B cell (primary cell): ENCODE measurements at regions not wholly inside any gene's neighbourhood (a gene's known extent, or its start where the extent isn't known, plus 50 kb on each side); places are given as distances from the start of the nearest gene placed in this dataset.

Source experiments
- ATAC-seq: fragments of 200-7000 bp; cut with Tn5 transposase; one replicate; pipeline ENCODE4 v1.10.0; 2021; ENCODE audit warnings: low read depth, mild to moderate bottlenecking, moderate number of reproducible peaks, moderate library complexity
- CTCF ChIA-PET: fragments of 350-600 bp; sonication (Branson Sonifier 250); formaldehyde crosslinking; loops from one replicate; lab custom pipeline; 2021; ENCODE audit warnings: antibody characterized with exemption, inconsistent platforms; lab: Charles Lee
- POLR2A ChIA-PET: fragments of 350-600 bp; sonication (Branson Sonifier 250); formaldehyde crosslinking; loops from one replicate; lab custom pipeline; 2021; ENCODE audit warnings: antibody characterized with exemption; lab: Charles Lee
- DNase-seq: peaks from one replicate; pipeline ENCODE4 v3.0.0; 2013
- H2AFZ ChIP-seq: 2 replicates; pipeline ENCODE4 v1.6.1; 2012; ENCODE audit warnings: mild to moderate bottlenecking, low read depth, low read length; ENCODE audit not compliant: insufficient read depth, poor library complexity, severe bottlenecking
- H3K27ac ChIP-seq, 2 donors: 1 replicate in 1 of 2; 2 replicates in 1 of 2; pipeline ENCODE4 v1.5.1; 2012 to 2013; ENCODE audit warnings: low read length in 2 of 2, mild to moderate bottlenecking in 2 of 2, moderate library complexity in 1 of 2
- H3K27me3 ChIP-seq, 4 experiments: fragments of 200-600 bp in 1 of 4; sonication (generic) in 1 of 4; replicated peaks in 1 of 4; 1 replicate in 2 of 4; 2 replicates in 2 of 4; pipeline versions ENCODE4 v1.6.1 to v1.7.0; 2013 to 2016; ENCODE audit warnings: low read length in 3 of 4, mild to moderate bottlenecking in 2 of 4, mixed read lengths in 1 of 4, moderate library complexity in 1 of 4; ENCODE audit not compliant: insufficient read depth in 4 of 4, control insufficient read depth in 3 of 4; ENCODE audit errors: control extremely low read depth in 1 of 4
- H3K36me3 ChIP-seq, 2 experiments: replicated peaks in 1 of 2; 1 replicate in 1 of 2; 2 replicates in 1 of 2; pipeline versions ENCODE4 v1.6.1 to v1.7.1; 2013; ENCODE audit warnings: low read length in 1 of 2; ENCODE audit not compliant: insufficient read depth in 2 of 2, control insufficient read depth in 1 of 2; ENCODE audit errors: control extremely low read depth in 1 of 2, extremely low read depth in 1 of 2
- H3K4me1 ChIP-seq, 2 donors: fragments of 200-600 bp in 1 of 2; sonication (generic) in 1 of 2; 1 replicate in 1 of 2; 2 replicates in 1 of 2; pipeline versions ENCODE4 v1.5.1 to v1.6.1; 2013 to 2017; ENCODE audit warnings: low read length in 2 of 2; ENCODE audit not compliant: control insufficient read depth in 2 of 2, insufficient read depth in 2 of 2
- H3K4me2 ChIP-seq: replicated peaks from 2 replicates; pipeline ENCODE3; 2012; ENCODE audit warnings: mild to moderate bottlenecking, low read depth, low read length; ENCODE audit not compliant: poor library complexity, severe bottlenecking
- H3K4me3 ChIP-seq, 5 experiments: fragments of 200-600 bp in 1 of 5; sonication (generic) in 1 of 5; 1 replicate in 3 of 5; 2 replicates in 2 of 5; pipeline versions ENCODE4 v1.5.1 to v1.7.0; 2011 to 2016; ENCODE audit warnings: low read length in 4 of 5, mild to moderate bottlenecking in 4 of 5, low read depth in 2 of 5, control low read depth in 1 of 5, moderate library complexity in 1 of 5; ENCODE audit not compliant: insufficient read depth in 1 of 5; ENCODE audit errors: control extremely low read depth in 1 of 5, extremely low read depth in 1 of 5
- H3K79me2 ChIP-seq: fragments of 200-600 bp; sonication (generic); one replicate; pipeline ENCODE4 v1.6.0; 2016; ENCODE audit warnings: low read length; ENCODE audit not compliant: control insufficient read depth, insufficient read depth
- H3K9ac ChIP-seq: fragments of 200-600 bp; sonication (generic); 2 replicates; pipeline ENCODE4 v1.6.1; 2017; ENCODE audit warnings: mild to moderate bottlenecking, low read length, moderate library complexity
- H3K9me3 ChIP-seq, 3 donors: one replicate each; pipeline versions ENCODE4 v1.6.1 to v1.7.1; 2013; ENCODE audit warnings: low read length in 2 of 3; ENCODE audit not compliant: control insufficient read depth in 2 of 3, insufficient read depth in 1 of 3; ENCODE audit errors: control extremely low read depth in 1 of 3
- H4K20me1 ChIP-seq: 2 replicates; pipeline ENCODE4 v1.6.0; 2012; ENCODE audit warnings: mild to moderate bottlenecking, low read length; ENCODE audit not compliant: insufficient read depth, control insufficient read depth, poor library complexity, severe bottlenecking
- H3K27ac Mint-ChIP-seq: one replicate; pipeline ENCODE4 v1.8.0; 2021; ENCODE audit warnings: mixed read lengths
- H3K27me3 Mint-ChIP-seq: one replicate; pipeline ENCODE4 v1.8.0; 2021; ENCODE audit warnings: mixed read lengths
- H3K4me1 Mint-ChIP-seq: one replicate; pipeline ENCODE4 v1.8.0; 2021; ENCODE audit warnings: mixed read lengths
- H3K4me3 Mint-ChIP-seq: one replicate; pipeline ENCODE4 v1.8.0; 2021; ENCODE audit warnings: mixed read lengths
- H3K9me3 Mint-ChIP-seq: one replicate; pipeline ENCODE4 v1.8.0; 2022; ENCODE audit warnings: mixed read lengths; ENCODE audit not compliant: insufficient read depth
- CTCF ChIP-seq: fragments of 200-600 bp; IDR thresholded peaks from one replicate; pipeline ENCODE4 v1.8.0; 2022; ENCODE audit warnings: antibody characterized with exemption, mild to moderate bottlenecking
- EZH2 ChIP-seq: IDR thresholded peaks from 2 replicates; pipeline ENCODE4 v1.6.1; 2012; ENCODE audit warnings: borderline replicate concordance, low read depth, mild to moderate bottlenecking, moderate library complexity, low read length; ENCODE audit not compliant: insufficient read depth, poor library complexity, severe bottlenecking
- WGBS: methylation state at CpG from one replicate; pipeline ENCODE4 v1.1.5; 2013; ENCODE audit warnings: missing lambda C conversion rate; ENCODE audit not compliant: insufficient coverage; 5-methylcytosine and 5-hydroxymethylcytosine counted together
- intact Hi-C: fragments of 100-400 bp; cut with micrococcal nuclease; formaldehyde crosslinking; loops from one replicate; pipeline ENCODE4 v1.10.0; 2022

GRCh38 chr10:9900751-9901150 is 1116.9 kb upstream of the CELF2 start:
- H3K36me3 ChIP-seq: no peaks in the 10 kb centered on the region
- Mint-ChIP-seq H3K4me3 (no peak overlapping the region), H3K9me3 (no peaks in the 10 kb centered on the region), H3K27ac (no peak overlapping the region), H3K4me1 (no peaks in the 10 kb centered on the region), H3K27me3 (no peaks in the 10 kb centered on the region)
- ATAC-seq: no peak
- POLR2A ChIA-PET: no interaction called here
- H3K27ac ChIP-seq: no peak overlapping the region
- CTCF ChIA-PET: no interaction called here
- no peaks in the 10 kb centered on the region for H4K20me1 ChIP-seq
- no peak overlapping the region for H3K4me3 ChIP-seq
- H3K9me3 ChIP-seq: no peaks in the 10 kb centered on the region
- no peak overlapping the region for H2AFZ ChIP-seq
- intact Hi-C loops: no loop called here
- DNase-seq: no peak
- TF ChIP-seq EZH2 (no peak), CTCF (no peak)
- no peaks in the 10 kb centered on the region for H3K4me1 ChIP-seq
- H3K79me2 ChIP-seq: no peaks in the 10 kb centered on the region
- H3K4me2 ChIP-seq: no peak overlapping the region
- no peak overlapping the region for H3K9ac ChIP-seq
- H3K27me3 ChIP-seq: no peaks in the 10 kb centered on the region

- ATAC-seq (no peak), DNase-seq (no peak)
- Histone ChIP-seq H4K20me1 (no peaks in the 10 kb centered on the region), H3K9me3 (no peaks in the 10 kb centered on the region), H3K4me2 (no peak overlapping the region), H3K36me3 (no peaks in the 10 kb centered on the region), H3K79me2 (no peaks in the 10 kb centered on the region), H3K27ac (no peak overlapping the region), H2AFZ (no peak overlapping the region), H3K4me3 (no peak overlapping the region), H3K4me1 (no peaks in the 10 kb centered on the region), H3K27me3 (no peaks in the 10 kb centered on the region), H3K9ac (no peak overlapping the region)
- H3K9me3 Mint-ChIP-seq: no peaks in the 10 kb centered on the region
- no peaks in the 10 kb centered on the region for H3K27me3 Mint-ChIP-seq
- H3K27ac Mint-ChIP-seq: no peak overlapping the region
- ChIA-PET CTCF (no interaction called here), POLR2A (no interaction called here)
- no peaks in the 10 kb centered on the region for H3K4me1 Mint-ChIP-seq
- WGBS: no CpG with 5 or more reads among the region's 1 CpG
- TF ChIP-seq EZH2 (no peak), CTCF (no peak)
- H3K4me3 Mint-ChIP-seq: no peak overlapping the region
- intact Hi-C loops: no loop called here
Observed at GRCh38 chr10:9901971-9902370, 1115.7 kb upstream of the CELF2 start.
